Hematopoietic multipotent progenitor cell treated with erythropoietin and hydrocortisone succinate and interleukin-3 and kit ligand, for 8 days (in vitro differentiated cells): ENCODE measurements at regions not wholly inside any gene's neighbourhood (a gene's known extent, or its start where the extent isn't known, plus 50 kb on each side); places are given as distances from the start of the nearest gene placed in this dataset.
"Not testable (repeated sequence)": the region's sequence is repeated elsewhere in the genome, so short reads cannot be mapped to it uniquely, and the experiment has no call there.

Experiments used
- DNase-seq: peaks from one replicate; pipeline ENCODE4 v3.0.0-alpha.2; 2015

- DNase-seq = not testable (repeated sequence)
Observed at GRCh38 chr1:147061880-147062279, 110.4 kb downstream of the PRKAB2 start.

GRCh38 chr1:147053269-147053668 lies 115.1 kb downstream of the NBPF12 start:
- DNase-seq = no peak

GRCh38 chr1:147052677-147053076 lies 114.6 kb downstream of the NBPF12 start:
- no peak for DNase-seq

GRCh38 chr1:147052143-147052542 lies 114.0 kb downstream of the NBPF12 start:
- no peak for DNase-seq

GRCh38 chr1:147051136-147051535 lies 113.0 kb downstream of the NBPF12 start:
- no peak for DNase-seq

GRCh38 chr1:147050654-147051053 lies 112.5 kb downstream of the NBPF12 start:
- DNase-seq = no peak

- DNase-seq = not testable (repeated sequence)
Observed at GRCh38 chr1:147046863-147047394, 108.8 kb downstream of the NBPF12 start.

GRCh38 chr1:147046189-147046862 lies 108.2 kb downstream of the NBPF12 start:
- no peak for DNase-seq
